HCT116 (cell line): ENCODE measurements at regions not wholly inside any gene's neighbourhood (a gene's known extent, or its start where the extent isn't known, plus 50 kb on each side); places are given as distances from the start of the nearest gene placed in this dataset.

Experiments used
- ATAC-seq: fragments of 200-7000 bp; cut with Tn5 transposase; 2 replicates; pipeline ENCODE4 v1.9.1; 2020; ENCODE audit warnings: mild to moderate bottlenecking, moderate library complexity
- BruUV-seq: library from RNA; stranded (reverse); fragments of 400-500 nt; replicated peaks from 2 replicates; lab custom pipeline; 2021; lab: Mats Ljungman, UMichigan
- CTCF ChIA-PET: fragments of 300-600 bp; sonication (Branson Sonifier 250); formaldehyde crosslinking; loops from one replicate; lab custom pipeline; 2021; ENCODE audit warnings: antibody characterized with exemption; lab: Charles Lee
- POLR2A ChIA-PET: fragments of 300-600, 350-600 bp; sonication (Branson Sonifier 250); formaldehyde crosslinking; loops from one replicate; lab custom pipeline; 2021; ENCODE audit warnings: antibody characterized with exemption; lab: Charles Lee
- RAD21 ChIA-PET, 2 experiments: fragments of 300-600 bp; sonication (Branson Sonifier 250); formaldehyde crosslinking; loops; one replicate each; lab custom pipeline; 2023; ENCODE audit warnings: low total read pairs in 2 of 2; ENCODE audit not compliant: uncharacterized antibody in 2 of 2, unreplicated experiment in 2 of 2, low non-redundant PET in 1 of 2; lab: Charles Lee
- DNase-seq: peaks from one replicate; pipeline ENCODE4 v3.0.0-alpha.2; 2010; ENCODE audit warnings: low read depth, low spot score
- H2AFZ ChIP-seq: fragments of 200-600 bp; shearing (Covaris generic), sonication (generic); 2 replicates; pipeline ENCODE4 v1.6.1; 2017; ENCODE audit warnings: low read depth, mixed run types, mixed read lengths, antibody characterized with exemption, low read length; ENCODE audit not compliant: poor library complexity, severe bottlenecking
- H3K27ac ChIP-seq: 2 replicates; pipeline ENCODE4 v1.5.1; 2012; ENCODE audit warnings: low read depth, low read length
- H3K27me3 ChIP-seq: fragments of 200-600 bp; sonication (generic); 2 replicates; pipeline ENCODE4 v1.6.1; 2016; ENCODE audit warnings: mixed run types, low read length, mixed read lengths; ENCODE audit not compliant: insufficient read depth
- H3K36me3 ChIP-seq, 2 experiments: fragments of 200-500 bp in 1 of 2; fragments of 200-600 bp in 1 of 2; sonication (Bioruptor generic) in 1 of 2; sonication (generic) in 1 of 2; 2 replicates each; pipeline versions ENCODE4 v1.5.1 to v1.6.1; 2014 to 2016; ENCODE audit warnings: low read length in 2 of 2, inconsistent platforms in 1 of 2, mixed read lengths in 1 of 2, mixed run types in 1 of 2; ENCODE audit not compliant: insufficient read depth in 2 of 2, control insufficient read depth in 1 of 2
- H3K4me1 ChIP-seq, 2 experiments: fragments of 200-600 bp in 1 of 2; sonication (generic) in 1 of 2; 2 replicates each; pipeline versions ENCODE4 v1.5.1 to v1.6.1; 2012 to 2017; ENCODE audit warnings: low read length in 2 of 2, inconsistent platforms in 1 of 2, mild to moderate bottlenecking in 1 of 2, mixed read lengths in 1 of 2, mixed run types in 1 of 2, moderate library complexity in 1 of 2; ENCODE audit not compliant: insufficient read depth in 2 of 2, control insufficient read depth in 1 of 2
- H3K4me2 ChIP-seq: fragments of 200-600 bp; sonication (generic); 2 replicates; pipeline ENCODE4 v1.6.1; 2017; ENCODE audit warnings: mixed run types, low read length, mixed read lengths
- H3K4me3 ChIP-seq, 2 experiments: fragments of 200-600 bp in 1 of 2; sonication (generic) in 1 of 2; replicated peaks in 1 of 2; 2 replicates each; pipeline ENCODE4 v1.5.1; 2011 to 2016; ENCODE audit warnings: low read length in 2 of 2, control low read depth in 1 of 2, low read depth in 1 of 2, mild to moderate bottlenecking in 1 of 2, mixed read lengths in 1 of 2, mixed run types in 1 of 2
- H3K79me2 ChIP-seq: fragments of 200-600 bp; sonication (generic); 2 replicates; pipeline ENCODE4 v1.6.1; 2017; ENCODE audit warnings: mild to moderate bottlenecking, mixed run types, low read length, moderate library complexity, mixed read lengths; ENCODE audit not compliant: insufficient read depth
- H3K9ac ChIP-seq: fragments of 200-600 bp; sonication (generic); 2 replicates; pipeline ENCODE4 v1.6.1; 2016; ENCODE audit warnings: low read length, mixed read lengths
- H3K9me2 ChIP-seq: fragments of 200-600 bp; sonication (generic), shearing (Covaris generic); 2 replicates; pipeline ENCODE4 v1.6.1; 2017; ENCODE audit warnings: mixed run types, mild to moderate bottlenecking, moderate library complexity; ENCODE audit not compliant: insufficient read depth
- H3K9me3 ChIP-seq, 2 experiments: fragments of 200-500 bp in 1 of 2; fragments of 200-600 bp in 1 of 2; sonication (Bioruptor generic) in 1 of 2; sonication (generic) in 1 of 2; 2 replicates each; pipeline ENCODE4 v1.6.1; 2014 to 2017; ENCODE audit warnings: low read length in 2 of 2, mixed read lengths in 2 of 2, inconsistent platforms in 1 of 2, low read depth in 1 of 2, mild to moderate bottlenecking in 1 of 2, mixed run types in 1 of 2, moderate library complexity in 1 of 2; ENCODE audit not compliant: control insufficient read depth in 1 of 2, insufficient read depth in 1 of 2
- H4K20me1 ChIP-seq: fragments of 200-600 bp; sonication (generic), shearing (Covaris generic); 2 replicates; pipeline ENCODE4 v1.6.1; 2017; ENCODE audit warnings: mixed run types, mild to moderate bottlenecking, moderate library complexity; ENCODE audit not compliant: insufficient read depth
- CBX3 ChIP-seq: IDR thresholded peaks from 2 replicates; pipeline ENCODE4 v1.6.1; 2012; ENCODE audit warnings: low read depth
- CEBPB ChIP-seq: IDR thresholded peaks from 2 replicates; pipeline ENCODE4 v1.6.1; 2012; ENCODE audit warnings: low read depth
- EGR1 ChIP-seq: IDR thresholded peaks from 2 replicates; pipeline ENCODE4 v1.6.1; 2012; ENCODE audit warnings: low read depth
- EZH2phosphoT487 ChIP-seq: fragments of 200-600 bp; IDR thresholded peaks from 2 replicates; pipeline ENCODE4 v1.6.1; 2018; ENCODE audit warnings: antibody characterized with exemption, borderline replicate concordance
- FOSL1 ChIP-seq: IDR thresholded peaks from 2 replicates; pipeline ENCODE4 v1.6.1; 2012; ENCODE audit warnings: low read depth
- JUND ChIP-seq: IDR thresholded peaks from 2 replicates; pipeline ENCODE4 v1.6.1; 2012
- MAX ChIP-seq: IDR thresholded peaks from 2 replicates; pipeline ENCODE4 v1.6.1; 2012
- SIN3A ChIP-seq: IDR thresholded peaks from 2 replicates; pipeline ENCODE4 v1.6.1; 2012; ENCODE audit warnings: low read depth
- TCF7L2 ChIP-seq: IDR thresholded peaks from 2 replicates; pipeline ENCODE4 v1.7.0; 2011; ENCODE audit warnings: borderline replicate concordance, inconsistent platforms; ENCODE audit not compliant: insufficient read depth, insufficient read length; ENCODE audit errors: extremely low read depth
- ZBTB33 ChIP-seq: IDR thresholded peaks from 2 replicates; pipeline ENCODE4 v1.6.1; 2011; ENCODE audit warnings: mild to moderate bottlenecking, low read length, moderate library complexity; ENCODE audit not compliant: insufficient replicate concordance; ENCODE audit errors: extremely low read depth
- ZNF274 ChIP-seq: fragments of 200-500 bp; sonication (Bioruptor generic); IDR thresholded peaks from 2 replicates; pipeline ENCODE4 v1.6.1; 2014; ENCODE audit warnings: mild to moderate bottlenecking, low read depth, low read length, inconsistent platforms
- intact Hi-C: fragments of 100-400 bp; cut with micrococcal nuclease; formaldehyde crosslinking; loops from 2 replicates; pipeline ENCODE4 v1.10.0; 2022

GRCh38 chr18:65607161-65607560 is 143.7 kb upstream of the CDH7 start:
- Histone ChIP-seq H3K9ac (no peak overlapping the region), H3K36me3 (no peaks in the 10 kb centered on the region), H3K27me3 (no peaks in the 10 kb centered on the region), H3K4me1 (no peaks in the 10 kb centered on the region), H3K27ac (no peak overlapping the region), H3K4me3 (no peak overlapping the region), H3K79me2 (no peaks in the 10 kb centered on the region), H4K20me1 (no peaks in the 10 kb centered on the region), H3K9me2 (no peaks in the 10 kb centered on the region), H2AFZ (no peak overlapping the region), H3K9me3 (peaks cover 3 to 20% of the 10 kb centered on the region in 2 experiments; a peak in 3 of 4 replicates), H3K4me2 (no peak overlapping the region)
- CTCF ChIA-PET = no interaction called here
- intact Hi-C loops = no loop called here
- ATAC-seq (no peak), DNase-seq (no peak)
- POLR2A ChIA-PET = no interaction called here
- no TSS peak for BruUV-seq
- no peak for TF ChIP-seq ZBTB33
- no peak for TF ChIP-seq TCF7L2
- TF ChIP-seq SIN3A = no peak
- no peak for TF ChIP-seq FOSL1
- TF ChIP-seq CEBPB = no peak
- no peak for TF ChIP-seq EZH2phosphoT487
- TF ChIP-seq MAX = no peak
- TF ChIP-seq EGR1 = no peak
- TF ChIP-seq CBX3 = no peak
- TF ChIP-seq ZNF274 = no peak
- no peak for TF ChIP-seq JUND
- RAD21 ChIA-PET = no interaction called here
